Activated CD8-positive, alpha-beta memory T cell treated with anti-CD3 and anti-CD28 coated beads, Interleukin-2, amount 50 U/mL, for 1 hour (primary cell): ENCODE measurements at regions not wholly inside any gene's neighbourhood (a gene's known extent, or its start where the extent isn't known, plus 50 kb on each side); places are given as distances from the start of the nearest gene placed in this dataset.

Experiments
- DNase-seq: peaks from one replicate; pipeline ENCODE4 v3.0.0-alpha.2; 2020; ENCODE audit errors: extremely low read depth

DNA sequence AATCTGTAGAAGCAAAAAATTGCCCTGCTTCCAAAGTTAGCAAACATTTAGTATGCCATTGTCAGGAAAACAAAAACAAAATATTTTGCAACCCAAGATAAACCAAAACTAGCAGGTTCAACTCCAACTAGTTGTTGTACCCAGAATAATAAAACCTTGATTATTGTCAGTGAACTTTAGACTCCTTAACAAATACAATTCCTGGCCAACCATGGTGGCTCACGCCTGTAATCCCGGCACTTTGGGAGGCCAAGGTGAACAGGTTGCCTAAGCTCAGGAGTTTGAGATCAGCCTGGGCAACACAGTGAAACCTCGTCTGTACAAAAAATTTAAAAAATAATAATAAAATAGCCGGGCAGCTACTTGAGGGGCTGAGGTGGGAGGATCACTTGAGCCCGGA, 53.6 kb upstream of the EPCAM start:
- DNase-seq: no peak

DNA sequence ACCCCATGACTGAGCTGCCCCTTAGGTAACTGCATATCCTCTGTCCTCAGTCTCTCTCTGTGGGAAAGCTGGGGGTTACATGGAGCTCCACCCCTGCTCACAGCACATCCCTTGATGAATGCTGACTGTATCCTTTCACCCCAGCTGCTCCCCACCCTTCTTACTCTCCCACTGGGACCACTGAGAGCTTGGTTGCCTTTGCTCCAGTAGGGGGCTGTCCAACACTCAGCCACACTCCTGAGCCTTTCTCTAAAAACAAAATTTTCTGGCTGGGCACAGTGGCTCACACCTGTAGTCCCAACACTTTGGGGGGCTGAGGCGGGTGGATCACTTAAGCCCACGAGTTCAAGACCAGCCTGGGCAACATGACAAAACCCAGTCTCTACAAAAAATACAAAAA, 55.4 kb upstream of the EPCAM start:
- DNase-seq: no peak

DNA sequence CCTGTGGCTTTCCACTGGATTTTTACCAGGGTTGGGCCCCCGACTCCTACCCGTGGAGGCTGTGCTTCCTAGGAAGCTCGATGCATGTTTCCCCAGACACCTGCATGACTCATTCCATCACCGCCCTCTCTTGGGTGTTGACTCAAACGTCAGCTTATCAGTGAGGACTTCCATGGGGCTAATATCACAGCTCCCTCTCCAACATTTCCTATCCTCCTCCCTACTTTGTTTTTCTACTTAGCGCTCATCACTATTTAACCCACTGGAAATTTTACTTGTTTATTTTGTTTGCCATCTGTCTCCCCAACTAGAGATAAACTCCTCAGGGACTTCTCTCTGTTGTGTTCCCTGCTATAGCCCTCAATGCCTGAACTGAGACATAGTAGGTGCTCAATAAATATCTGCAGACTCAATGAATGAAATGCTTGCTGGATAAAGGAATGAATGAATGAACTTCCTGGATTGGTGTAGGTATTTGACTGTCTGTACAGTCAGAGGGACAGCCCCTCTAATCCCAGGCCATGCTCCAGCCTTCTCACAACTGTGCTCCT, 55.9 kb upstream of the EPCAM start:
- no peak for DNase-seq

DNA sequence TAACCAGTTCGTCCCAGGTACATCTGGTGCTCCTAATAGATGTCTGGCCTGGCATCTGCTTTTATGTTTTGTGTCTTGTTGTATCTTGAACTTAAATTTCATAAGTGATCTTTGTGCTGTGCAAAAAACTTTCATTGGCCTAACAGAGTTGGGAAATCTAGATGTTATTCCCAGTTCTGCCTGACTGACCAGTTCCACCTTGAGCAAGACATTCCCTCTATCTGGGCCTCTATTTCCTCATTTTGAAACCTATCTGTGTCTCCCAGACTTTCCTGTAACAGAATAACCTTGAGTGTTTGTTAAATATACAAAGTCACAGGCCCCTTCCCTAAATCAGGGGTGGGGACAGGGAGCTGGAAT, 56.6 kb upstream of the EPCAM start:
- no peak for DNase-seq

DNA sequence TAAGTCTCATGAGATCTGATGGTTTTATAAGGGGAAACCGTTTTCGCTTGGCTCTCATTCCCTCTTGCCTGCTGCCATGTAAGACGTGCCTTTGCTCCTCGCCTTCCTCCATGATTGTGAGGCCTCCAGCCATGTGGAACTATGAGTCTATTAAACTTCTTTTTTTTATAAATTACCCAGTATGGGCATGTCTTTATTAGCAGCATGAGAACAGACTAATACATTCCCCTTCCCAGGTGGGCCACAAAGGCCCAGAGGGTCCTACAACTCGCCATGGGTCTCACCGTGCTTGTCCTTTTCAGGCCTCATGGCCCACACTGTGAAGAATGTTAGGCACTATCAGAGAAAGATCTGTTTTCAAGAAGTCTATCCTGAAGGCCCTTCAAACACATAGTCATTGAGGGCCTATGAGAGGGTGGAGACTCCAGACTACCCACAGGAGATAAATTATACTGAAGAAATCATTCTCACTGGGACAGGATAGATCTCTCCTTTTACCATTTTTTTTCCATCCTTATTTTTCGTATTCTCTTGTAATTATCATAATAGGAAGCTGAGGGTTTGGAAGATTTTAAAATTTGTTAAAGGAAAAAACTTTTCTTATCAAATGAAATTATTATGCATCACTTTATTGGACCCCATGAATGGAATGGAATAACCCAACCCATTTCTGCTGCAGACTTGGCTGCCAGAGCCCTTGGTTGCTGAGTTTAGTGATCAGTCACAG, 57.2 kb upstream of the EPCAM start:
- DNase-seq: no peak

DNA sequence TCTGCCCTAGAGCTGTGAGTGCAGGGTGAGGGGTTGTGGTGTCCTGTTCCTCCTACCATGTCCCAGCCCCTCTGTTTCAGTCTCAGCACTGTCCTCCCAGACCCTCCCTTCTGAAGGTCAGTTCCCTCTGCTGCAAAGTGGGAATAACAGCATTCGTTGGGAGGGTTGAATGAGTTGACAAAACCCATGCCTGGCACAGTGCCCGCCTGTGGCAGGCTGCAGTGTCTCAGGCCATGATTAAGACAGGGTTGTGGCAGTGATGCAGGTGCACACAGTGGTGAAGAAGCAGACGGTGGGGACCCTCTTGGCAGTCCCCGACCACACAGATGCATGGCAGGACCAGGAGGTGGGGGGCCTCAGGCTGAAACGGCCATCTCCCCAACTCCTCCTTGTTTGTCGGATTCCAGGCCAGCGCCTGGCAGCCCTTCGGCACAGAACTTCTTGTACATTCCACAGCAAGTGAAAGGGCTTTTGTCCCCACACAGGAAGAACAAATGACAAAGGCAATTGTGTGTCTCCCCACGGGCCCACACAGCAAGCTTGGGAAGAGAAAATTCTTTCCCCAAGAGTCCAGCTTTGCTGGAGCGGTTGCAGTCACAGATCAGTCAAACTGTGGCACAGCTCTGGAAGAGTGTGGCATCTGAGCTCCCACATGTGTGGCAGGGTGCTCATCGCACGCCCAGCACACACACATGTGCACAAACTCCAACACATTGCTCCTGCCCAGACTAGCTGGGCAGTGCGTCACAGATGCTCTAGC, 58.1 kb upstream of the EPCAM start:
- no peak for DNase-seq

DNA sequence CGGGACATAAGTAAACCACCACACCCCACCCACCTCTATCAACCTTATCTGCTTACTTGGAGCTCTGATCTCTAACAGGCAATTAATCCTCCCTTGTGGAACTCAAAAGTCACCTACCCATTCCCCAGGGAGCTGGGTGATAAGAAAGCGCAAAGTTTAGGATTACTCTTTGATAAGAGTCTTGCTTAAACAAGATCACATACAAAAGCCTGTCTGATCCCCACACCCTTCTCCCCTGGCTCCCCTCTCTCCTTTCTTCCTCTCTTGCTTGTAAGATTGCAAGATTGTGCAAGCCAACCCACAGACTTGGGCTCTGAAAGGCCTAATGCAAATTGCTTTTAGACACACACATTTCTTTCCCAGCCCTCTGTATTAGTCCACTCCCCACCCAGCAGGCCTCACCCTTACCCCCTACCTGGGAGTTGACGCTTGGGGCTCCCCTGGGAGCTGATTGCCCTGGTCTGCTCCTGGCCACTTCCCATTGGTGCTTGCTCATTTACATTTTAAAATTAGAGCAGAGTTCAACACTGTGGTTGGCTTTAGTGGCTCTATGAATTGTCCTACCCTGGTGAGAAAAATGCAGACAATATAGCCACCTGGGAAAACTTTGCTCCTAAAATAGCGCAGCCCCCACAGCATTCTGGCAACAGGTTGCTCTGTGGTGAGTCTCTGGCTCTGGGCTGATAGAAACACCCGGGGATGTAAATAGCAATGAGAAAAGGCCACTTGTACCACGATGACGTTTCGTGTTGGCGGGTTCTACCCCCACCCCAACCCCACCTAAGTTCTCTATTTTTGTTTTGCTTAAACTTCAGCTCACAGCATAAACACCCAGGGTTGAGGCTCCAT, 58.9 kb upstream of the EPCAM start:
- DNase-seq: no peak

DNA sequence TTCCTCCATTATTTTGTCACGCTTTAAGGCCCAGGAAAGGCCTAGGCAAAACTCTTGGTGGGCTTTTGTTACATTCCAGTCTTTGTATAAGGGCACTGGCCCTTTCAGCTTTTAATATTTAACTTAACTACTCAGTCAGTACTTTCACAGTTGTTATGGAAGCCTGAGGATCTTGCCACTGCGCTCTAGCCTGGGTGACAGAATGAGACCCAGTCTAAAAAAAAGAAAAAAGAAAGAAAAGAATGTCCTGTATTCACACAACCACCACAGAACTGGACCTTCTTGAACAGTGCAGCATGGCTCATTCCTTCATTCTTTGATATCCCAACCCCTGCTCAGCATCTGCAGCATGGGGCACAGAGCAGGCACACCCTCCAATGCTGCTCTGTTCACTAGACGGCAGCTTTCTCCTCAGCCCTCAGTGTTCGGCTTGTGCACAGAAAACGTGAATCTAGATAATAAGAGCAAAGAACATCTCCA, 59.6 kb upstream of the EPCAM start:
- no peak for DNase-seq

DNA sequence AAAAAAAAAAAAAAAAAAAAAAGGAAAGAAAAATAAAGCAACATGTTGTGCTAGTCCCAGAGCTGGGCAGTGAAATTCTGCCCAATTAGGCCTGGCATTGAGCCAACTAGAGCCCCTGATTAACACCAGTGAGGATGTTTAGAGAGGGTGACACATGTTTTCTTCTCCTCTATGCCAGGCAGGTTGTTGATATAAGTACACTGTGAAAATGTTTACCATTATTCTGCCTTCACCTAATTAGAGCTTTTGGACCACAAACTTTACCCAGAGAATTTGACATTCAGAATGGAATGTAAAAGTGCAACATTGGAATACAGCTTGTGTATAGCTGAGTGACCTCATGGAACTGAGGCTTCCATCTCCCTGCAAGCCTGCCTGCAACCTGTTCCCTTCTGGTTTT, 62.0 kb upstream of the EPCAM start:
- no peak for DNase-seq

DNA sequence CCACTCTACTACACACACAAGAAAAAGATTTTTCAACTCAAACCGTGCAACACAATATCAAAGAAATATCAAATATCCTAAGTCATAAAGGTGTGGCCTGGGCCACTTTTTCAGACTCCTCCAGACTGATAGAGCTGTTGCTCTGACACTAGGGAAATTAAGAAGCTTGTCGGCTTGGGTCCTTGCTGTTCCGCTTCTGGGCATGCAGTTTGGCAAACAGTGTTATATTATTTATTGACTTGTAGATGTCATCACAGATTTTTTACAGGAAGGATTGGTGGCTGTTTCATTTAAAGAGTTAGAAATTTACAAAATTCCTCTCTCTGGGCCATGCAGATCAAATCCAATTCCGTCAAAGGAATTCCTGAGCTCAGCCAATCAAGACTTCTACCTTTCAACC, 64.5 kb upstream of the EPCAM start:
- no peak for DNase-seq

DNA sequence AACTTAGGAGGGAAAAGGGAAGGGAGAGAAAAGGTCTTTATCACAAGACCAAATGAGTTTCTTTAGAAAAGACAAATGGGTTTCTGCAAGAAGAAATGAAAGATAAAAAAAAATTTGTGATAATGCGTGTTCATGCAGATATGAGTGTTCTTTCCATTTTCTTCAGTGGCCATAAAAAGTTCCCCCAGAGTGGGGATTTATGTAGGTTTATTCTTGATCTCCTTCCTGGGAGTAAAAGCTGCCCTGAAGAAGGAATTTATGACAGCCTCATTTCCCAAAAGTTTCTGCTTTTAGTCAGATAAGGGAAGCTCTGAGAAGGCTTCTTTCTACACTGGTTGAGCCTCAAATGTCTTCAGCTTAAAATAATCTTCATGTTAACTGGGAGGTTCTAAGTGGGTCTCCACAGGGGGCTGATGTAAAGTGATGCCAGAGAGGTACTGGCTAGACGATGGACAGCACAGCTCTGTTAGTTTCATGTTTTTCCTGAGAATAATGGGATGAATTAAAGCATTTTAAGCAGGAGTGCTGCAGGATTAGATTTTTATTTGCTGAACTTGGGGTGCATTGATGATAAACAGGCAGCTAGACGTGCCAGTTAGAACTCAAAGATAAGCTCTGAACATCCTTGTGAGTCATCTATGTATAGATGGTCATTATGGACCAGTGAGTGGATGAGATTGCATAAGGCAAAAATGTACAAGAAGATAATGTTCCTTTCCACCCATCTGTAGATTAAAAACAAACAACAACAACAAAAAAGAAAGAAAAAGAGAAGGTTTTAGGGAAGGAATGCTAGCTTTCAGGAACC, 65.6 kb upstream of the EPCAM start:
- no peak for DNase-seq

DNA sequence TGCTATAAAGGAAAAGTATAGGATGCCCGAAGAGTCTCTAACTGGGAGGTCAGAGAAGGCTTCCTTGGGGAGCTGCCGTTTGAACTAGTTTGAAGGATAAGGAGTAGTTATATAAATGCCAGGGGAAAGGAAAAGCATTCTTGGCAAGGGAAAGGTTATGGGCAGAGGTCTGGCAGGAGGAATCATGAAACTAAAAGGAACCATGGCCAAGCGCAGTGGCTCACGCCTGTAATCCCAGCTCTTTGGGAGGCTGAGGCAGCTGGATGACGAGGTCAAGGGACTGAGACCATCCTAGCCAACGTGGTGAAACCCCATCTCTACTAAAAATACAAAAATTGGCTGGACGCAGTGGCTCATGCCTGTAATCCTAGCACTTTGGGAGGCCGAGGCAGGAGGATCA, 66.8 kb upstream of the EPCAM start:
- no peak for DNase-seq

DNA sequence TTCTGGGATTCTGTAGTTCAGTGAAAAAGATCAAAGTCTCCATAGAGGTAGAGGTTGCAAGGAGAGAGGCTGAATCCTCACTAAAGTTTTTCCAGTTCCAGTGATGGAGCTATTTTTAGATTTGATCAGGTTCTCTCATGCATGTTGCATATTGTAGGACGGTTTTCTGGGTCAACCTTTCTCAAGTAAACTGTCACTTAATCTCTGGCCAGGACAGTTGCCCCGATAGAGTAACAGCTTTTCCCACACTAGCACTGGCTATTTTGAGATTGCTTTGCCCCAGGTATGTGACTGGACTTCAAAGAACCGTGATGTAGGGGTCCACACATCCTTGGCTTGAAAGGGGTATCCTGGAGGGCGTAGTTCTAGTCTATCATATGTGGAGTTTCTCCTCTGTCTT, 67.4 kb upstream of the EPCAM start:
- no peak for DNase-seq

DNA sequence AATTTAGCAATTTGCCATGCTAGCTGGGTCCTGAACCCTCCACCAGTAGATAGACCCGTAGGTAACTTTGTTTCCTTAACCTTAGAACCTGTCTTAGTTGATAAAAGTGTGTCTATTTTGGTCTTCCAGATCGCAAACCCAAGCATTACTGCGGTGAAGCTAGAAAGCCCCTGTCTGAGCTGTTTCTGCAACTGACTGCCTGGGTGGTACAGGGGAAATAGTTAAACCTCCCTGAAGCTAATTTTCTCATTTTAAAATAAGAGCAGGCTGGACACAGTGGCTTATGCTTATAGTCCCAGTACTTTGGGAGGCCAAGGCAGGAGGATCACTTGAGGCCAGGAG, 67.9 kb upstream of the EPCAM start:
- no peak for DNase-seq

DNA sequence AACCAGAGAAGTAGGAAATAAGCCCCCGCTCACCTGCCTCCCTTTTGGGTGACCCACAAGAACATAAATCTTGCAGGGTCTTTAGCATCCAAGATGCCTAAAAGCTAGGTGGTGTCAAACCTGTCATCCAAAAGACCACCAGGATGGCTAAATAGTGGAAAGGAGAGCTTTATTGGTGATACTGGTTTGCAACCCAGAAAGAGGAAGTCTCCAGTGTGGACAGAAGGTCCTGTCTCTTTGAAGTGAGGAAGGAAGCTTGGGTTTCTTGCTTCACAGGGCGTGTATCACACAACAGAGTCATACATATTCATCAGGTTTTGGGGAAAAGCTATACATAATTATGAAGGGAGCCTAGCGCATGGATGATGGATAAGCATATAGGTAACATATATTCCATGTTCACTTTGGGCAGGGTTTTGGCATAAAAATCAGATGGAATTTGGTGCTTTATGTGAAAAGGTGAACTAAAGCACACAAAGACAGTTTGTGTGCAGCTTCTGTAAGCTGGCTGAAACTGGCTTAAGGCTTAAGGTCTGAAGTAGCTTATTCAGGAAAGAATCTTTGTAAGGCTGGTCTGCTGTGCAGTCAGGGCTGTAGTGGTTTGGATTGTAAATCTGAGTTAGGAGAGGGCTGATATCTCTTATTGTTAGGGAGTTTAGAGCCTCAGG, 68.4 kb upstream of the EPCAM start:
- no peak for DNase-seq

DNA sequence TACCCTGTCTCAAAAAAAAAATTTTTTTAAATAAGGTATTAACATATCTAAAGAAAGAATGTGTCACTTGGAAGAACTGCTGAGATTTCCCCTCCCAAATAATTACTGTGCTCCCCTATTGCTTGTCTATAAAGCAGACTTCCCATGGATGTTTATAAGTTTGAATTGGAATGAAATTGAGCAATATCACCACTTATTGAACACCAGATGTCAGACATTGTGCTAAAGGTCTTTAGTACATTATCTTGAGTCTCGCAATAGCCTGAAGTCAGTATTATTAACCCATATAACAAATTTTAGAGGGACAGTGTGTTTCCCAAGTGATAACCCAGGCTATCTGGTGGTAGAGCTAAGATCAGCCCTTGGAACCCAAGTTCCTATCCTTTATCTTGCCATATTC, 69.0 kb upstream of the EPCAM start:
- no peak for DNase-seq

DNA sequence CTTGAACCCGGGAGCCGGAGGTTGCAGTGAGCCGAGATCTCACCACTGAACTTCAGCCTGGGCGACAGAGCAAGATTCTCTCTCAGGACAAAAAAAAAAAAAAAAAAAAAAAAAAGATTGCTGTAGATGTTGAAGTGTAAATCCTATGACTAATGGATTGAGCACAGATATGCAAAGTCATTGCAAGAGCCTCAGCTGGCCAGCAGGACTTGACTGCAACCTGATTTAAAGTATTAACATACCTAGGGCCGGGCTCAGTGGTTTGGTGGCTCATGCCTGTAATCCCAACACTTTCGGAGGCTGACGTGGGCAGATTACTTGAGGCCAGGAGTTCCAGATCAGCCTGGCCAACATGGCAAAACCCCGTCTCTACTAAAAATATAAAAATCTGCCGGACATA, 69.6 kb upstream of the EPCAM start:
- DNase-seq: no peak

DNA sequence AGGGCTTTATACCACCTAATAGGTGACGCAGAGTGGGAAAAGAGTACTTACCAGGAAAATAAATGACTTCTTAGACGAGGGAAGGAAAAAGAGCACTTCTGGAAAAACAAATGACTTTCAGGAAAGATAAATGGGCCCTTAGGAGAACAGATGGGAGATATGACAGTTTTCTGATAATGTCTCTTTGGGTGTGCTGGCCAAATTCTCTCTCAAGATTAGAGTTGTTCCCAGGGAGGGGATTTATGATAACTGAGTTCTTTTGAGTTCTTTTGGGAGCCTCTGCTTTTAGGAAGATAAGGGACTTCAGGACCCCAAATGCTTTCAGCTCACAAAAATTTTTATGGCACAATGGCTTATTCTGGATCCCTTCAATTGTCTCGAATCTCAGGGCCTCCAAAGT, 70.3 kb upstream of the EPCAM start:
- DNase-seq: no peak

DNA sequence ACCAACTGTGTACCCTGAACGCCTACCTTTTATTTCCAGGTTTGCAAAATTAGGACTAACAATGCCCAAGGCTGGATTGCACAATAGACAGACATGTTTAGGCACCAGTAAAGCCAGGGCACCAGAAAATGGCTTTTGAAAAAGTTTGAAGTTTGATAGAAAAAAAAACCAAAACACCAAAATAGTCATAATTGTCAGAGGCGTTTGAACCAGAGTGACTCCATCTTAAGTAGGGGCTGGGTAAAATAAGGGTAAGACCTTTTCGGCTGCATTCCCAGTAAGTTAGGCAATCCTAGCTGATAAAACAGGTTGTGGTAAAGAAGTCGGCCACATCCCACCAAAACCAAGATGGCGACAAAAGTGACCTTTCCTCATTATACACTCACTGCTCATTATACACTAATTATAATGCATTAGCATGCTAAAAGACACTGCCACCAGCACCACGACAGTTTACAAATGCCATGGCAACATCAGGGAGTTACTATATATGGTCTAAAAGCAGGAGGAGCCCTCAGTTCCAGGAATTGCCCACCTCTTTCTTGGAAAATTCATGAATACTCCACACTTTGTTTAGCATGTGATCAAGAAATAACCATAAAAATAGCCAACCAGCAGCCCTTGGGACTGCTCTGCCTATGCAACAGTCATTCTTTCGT, 71.2 kb upstream of the EPCAM start:
- DNase-seq: no peak

DNA sequence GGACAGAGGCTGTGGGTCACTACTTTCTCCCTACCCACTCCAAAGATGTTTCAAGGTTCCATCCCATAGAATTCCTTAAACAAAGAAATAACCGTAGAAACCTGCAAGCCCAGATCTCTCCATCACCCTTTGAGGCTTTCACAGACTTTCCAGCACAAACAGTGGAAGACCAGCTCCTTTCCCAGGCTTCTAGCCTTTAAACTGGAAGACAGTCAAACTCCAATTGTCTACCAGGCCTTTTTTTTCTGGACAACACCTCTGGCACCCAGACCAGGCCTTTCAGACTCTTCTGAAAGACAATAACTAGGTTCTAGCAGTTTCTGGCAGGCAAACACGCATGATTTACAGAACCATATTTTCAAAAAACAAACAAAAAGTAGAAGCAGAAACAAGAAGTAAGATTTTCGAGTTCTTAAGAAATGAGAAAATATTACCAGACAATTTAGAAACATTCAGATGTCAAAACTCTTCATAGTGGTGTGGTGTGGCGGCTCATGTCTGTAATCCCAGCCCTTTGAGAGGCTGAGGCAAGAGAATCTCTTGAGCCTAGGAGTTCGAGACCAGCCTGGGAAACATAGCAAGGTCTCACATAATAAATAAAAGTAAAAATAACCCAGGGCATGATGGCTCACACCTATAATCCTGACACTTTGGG, 73.0 kb upstream of the EPCAM start:
- DNase-seq: no peak
